ENCODE measurements at regions not wholly inside any gene's neighbourhood (a gene's known extent, or its start where the extent isn't known, plus 50 kb on each side); places are given as distances from the start of the nearest gene placed in this dataset.

- no peaks in the 10 kb centered on the region for H3K27me3 ChIP-seq (ENCODE audit: control insufficient read depth, insufficient read depth, low read length)
- no peaks in the 10 kb centered on the region for H3K9me3 ChIP-seq (ENCODE audit: control insufficient read depth, insufficient read depth, low read depth, low read length)
- H3K36me3 ChIP-seq (ENCODE audit: control insufficient read depth, insufficient read depth, low read length): no peaks in the 10 kb centered on the region
- H3K79me2 ChIP-seq (ENCODE audit: control insufficient read depth, insufficient read depth, low read length): no peaks in the 10 kb centered on the region
- H3K27ac ChIP-seq (ENCODE audit: insufficient read depth, low read length): no peak overlapping the region
- H4K20me1 ChIP-seq (ENCODE audit: control insufficient read depth, extremely low read depth, insufficient read depth, low read length): no peaks in the 10 kb centered on the region
- H3K9ac ChIP-seq (ENCODE audit: insufficient read depth, low read length): no peak overlapping the region
- no peak for TF ChIP-seq CTCF (conservative IDR thresholded peaks at IDR 0.05 in 1 of 2, IDR thresholded peaks at IDR 0.05 in 1 of 2; ENCODE audit: low read depth in 1 of 2, low read length in 2 of 2)
- TF ChIP-seq EZH2 (IDR thresholded peaks at IDR 0.05; ENCODE audit: low read length, missing control alignments): no peak
- no peak overlapping the region for H3K4me3 ChIP-seq (replicated peaks in 1 of 4; ENCODE audit: control extremely low read depth in 1 of 4, insufficient read depth in 1 of 4, low read depth in 3 of 4, low read length in 4 of 4)
- H3K4me2 ChIP-seq (ENCODE audit: extremely low read depth, insufficient read depth, low read length): no peak overlapping the region
- DNase-seq (ENCODE audit: low read depth in 2 of 2): no peak
- no peaks in the 10 kb centered on the region for H3K4me1 ChIP-seq (ENCODE audit: control insufficient read depth, extremely low read depth, insufficient read depth, low read length)
- no peak overlapping the region for H2AFZ ChIP-seq (ENCODE audit: low read length)
These were observed 1120.0 kb upstream of the CDH10 start for GRCh38 chr5:25764733-25765132.

- Histone ChIP-seq H3K4me2 (ENCODE audit: extremely low read depth, insufficient read depth, low read length) (no peak overlapping the region), H3K79me2 (ENCODE audit: control insufficient read depth, insufficient read depth, low read length) (no peaks in the 10 kb centered on the region), H2AFZ (ENCODE audit: low read length) (no peak overlapping the region), H3K9ac (ENCODE audit: insufficient read depth, low read length) (no peak overlapping the region), H4K20me1 (ENCODE audit: control insufficient read depth, extremely low read depth, insufficient read depth, low read length) (no peaks in the 10 kb centered on the region), H3K9me3 (ENCODE audit: control insufficient read depth, insufficient read depth, low read depth, low read length) (no peaks in the 10 kb centered on the region), H3K36me3 (ENCODE audit: control insufficient read depth, insufficient read depth, low read length) (no peaks in the 10 kb centered on the region), H3K4me3 (replicated peaks in 1 of 4; ENCODE audit: control extremely low read depth in 1 of 4, insufficient read depth in 1 of 4, low read depth in 3 of 4, low read length in 4 of 4) (no peak overlapping the region), H3K27ac (ENCODE audit: insufficient read depth, low read length) (no peak overlapping the region), H3K27me3 (ENCODE audit: control insufficient read depth, insufficient read depth, low read length) (no peaks in the 10 kb centered on the region), H3K4me1 (ENCODE audit: control insufficient read depth, extremely low read depth, insufficient read depth, low read length) (no peaks in the 10 kb centered on the region)
- TF ChIP-seq EZH2 (IDR thresholded peaks at IDR 0.05; ENCODE audit: low read length, missing control alignments): no peak
- DNase-seq (ENCODE audit: low read depth in 2 of 2): no peak
These were observed 1119.0 kb upstream of the CDH10 start for GRCh38 chr5:25763781-25764180.

- no peaks in the 10 kb centered on the region for H3K36me3 ChIP-seq (ENCODE audit: control insufficient read depth, insufficient read depth, low read length)
- H3K4me2 ChIP-seq (ENCODE audit: extremely low read depth, insufficient read depth, low read length): no peak overlapping the region
- no peaks in the 10 kb centered on the region for H3K27me3 ChIP-seq (ENCODE audit: control insufficient read depth, insufficient read depth, low read length)
- no peaks in the 10 kb centered on the region for H4K20me1 ChIP-seq (ENCODE audit: control insufficient read depth, extremely low read depth, insufficient read depth, low read length)
- H3K9me3 ChIP-seq (ENCODE audit: control insufficient read depth, insufficient read depth, low read depth, low read length): no peaks in the 10 kb centered on the region
- DNase-seq (ENCODE audit: low read depth in 2 of 2): no peak
- no peak overlapping the region for H3K27ac ChIP-seq (ENCODE audit: insufficient read depth, low read length)
- H2AFZ ChIP-seq (ENCODE audit: low read length): no peak overlapping the region
- TF ChIP-seq EZH2 (IDR thresholded peaks at IDR 0.05; ENCODE audit: low read length, missing control alignments): no peak
- no peak for TF ChIP-seq CTCF (conservative IDR thresholded peaks at IDR 0.05 in 1 of 2, IDR thresholded peaks at IDR 0.05 in 1 of 2; ENCODE audit: low read depth in 1 of 2, low read length in 2 of 2)
- H3K79me2 ChIP-seq (ENCODE audit: control insufficient read depth, insufficient read depth, low read length): no peaks in the 10 kb centered on the region
- H3K9ac ChIP-seq (ENCODE audit: insufficient read depth, low read length): no peak overlapping the region
- no peaks in the 10 kb centered on the region for H3K4me1 ChIP-seq (ENCODE audit: control insufficient read depth, extremely low read depth, insufficient read depth, low read length)
- H3K4me3 ChIP-seq (replicated peaks in 1 of 4; ENCODE audit: control extremely low read depth in 1 of 4, insufficient read depth in 1 of 4, low read depth in 3 of 4, low read length in 4 of 4): no peak overlapping the region
These were observed 1110.1 kb upstream of the CDH10 start for GRCh38 chr5:25754895-25755294.

Measured in fibroblast of lung (primary cell).